HL-60 (cell line): ENCODE measurements at regions not wholly inside any gene's neighbourhood (a gene's known extent, or its start where the extent isn't known, plus 50 kb on each side); places are given as distances from the start of the nearest gene placed in this dataset.

Experiments used
- DNase-seq, 2 experiments: peaks; one replicate each; pipeline ENCODE4 v3.0.0-alpha.2; 2010 to 2020; ENCODE audit warnings: low read depth in 1 of 2, low spot score in 1 of 2
- H3K27ac ChIP-seq: fragments of 250-450 bp; sonication (Bioruptor Pico); replicated peaks from 2 replicates; pipeline ENCODE4 v1.5.1; 2020; ENCODE audit warnings: mild to moderate bottlenecking, moderate library complexity
- H3K27me3 ChIP-seq: fragments of 250-450 bp; sonication (Bioruptor Pico); 2 replicates; pipeline ENCODE4 v1.5.1; 2021; ENCODE audit warnings: mild to moderate bottlenecking, moderate library complexity; ENCODE audit not compliant: insufficient read depth, poor library complexity, severe bottlenecking
- H3K4me3 ChIP-seq: replicated peaks from 2 replicates; pipeline ENCODE4 v1.5.1; 2011; ENCODE audit warnings: mild to moderate bottlenecking, control low read depth, low read length; ENCODE audit not compliant: insufficient read depth
- GABPA ChIP-seq: IDR thresholded peaks from 2 replicates; pipeline ENCODE4 v1.6.1; 2012; ENCODE audit warnings: low read depth
- POLR2AphosphoS5 ChIP-seq: IDR thresholded peaks from 2 replicates; pipeline ENCODE4 v1.6.1; 2012; ENCODE audit warnings: low read depth
- SPI1 ChIP-seq: IDR thresholded peaks from 2 replicates; pipeline ENCODE4 v1.6.1; 2012; ENCODE audit warnings: low read depth, mild to moderate bottlenecking, borderline replicate concordance
- TF ChIP-seq, protein P1 (sequence below): IDR thresholded peaks from 2 replicates; pipeline ENCODE4 v1.6.1; 2012; ENCODE audit warnings: low read depth; ENCODE audit not compliant: insufficient replicate concordance
- TF ChIP-seq, protein P2 (sequence below): IDR thresholded peaks from one replicate; pipeline ENCODE4 v1.5.1; 2011; ENCODE audit warnings: low read length, control low read depth, inconsistent platforms; ENCODE audit not compliant: insufficient read depth

DNA sequence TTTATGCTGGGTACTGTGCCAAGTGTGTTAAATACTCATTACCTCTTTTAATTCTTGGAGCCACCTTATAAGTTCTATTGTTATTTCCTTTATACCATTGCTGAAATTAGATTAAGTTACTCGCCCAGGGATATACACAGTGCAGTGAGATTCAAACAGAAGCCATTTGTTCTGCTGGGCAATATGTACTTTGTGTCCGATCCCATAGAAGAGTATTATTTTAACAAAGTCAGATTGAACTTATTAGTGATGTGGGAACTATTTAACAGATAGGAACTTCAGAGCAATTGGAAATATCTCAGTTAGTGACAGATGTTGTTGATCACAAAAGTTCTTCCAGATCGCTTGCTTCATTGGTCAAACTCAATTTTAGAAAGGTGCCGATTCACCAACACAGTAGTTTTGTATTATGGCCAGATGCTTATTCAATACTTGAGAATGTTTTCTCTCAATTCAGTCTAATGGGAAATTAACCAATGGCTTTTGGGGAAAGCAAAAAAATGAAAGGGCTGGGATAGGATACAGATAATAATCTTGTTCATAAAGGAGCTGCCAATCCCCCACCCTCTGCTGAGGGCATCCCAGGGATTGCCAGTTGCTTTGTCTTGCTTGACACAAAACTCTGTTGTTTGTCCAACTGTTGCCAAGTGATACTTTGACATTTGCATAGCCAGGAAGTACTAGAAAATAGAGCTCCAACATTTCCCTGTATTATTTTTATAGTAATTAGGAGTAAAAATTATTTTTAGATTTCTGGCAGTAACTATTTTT, 94.8 kb upstream of the SEMA6A start:
- TF ChIP-seq GABPA: no peak
- TF ChIP-seq, protein P1, sequence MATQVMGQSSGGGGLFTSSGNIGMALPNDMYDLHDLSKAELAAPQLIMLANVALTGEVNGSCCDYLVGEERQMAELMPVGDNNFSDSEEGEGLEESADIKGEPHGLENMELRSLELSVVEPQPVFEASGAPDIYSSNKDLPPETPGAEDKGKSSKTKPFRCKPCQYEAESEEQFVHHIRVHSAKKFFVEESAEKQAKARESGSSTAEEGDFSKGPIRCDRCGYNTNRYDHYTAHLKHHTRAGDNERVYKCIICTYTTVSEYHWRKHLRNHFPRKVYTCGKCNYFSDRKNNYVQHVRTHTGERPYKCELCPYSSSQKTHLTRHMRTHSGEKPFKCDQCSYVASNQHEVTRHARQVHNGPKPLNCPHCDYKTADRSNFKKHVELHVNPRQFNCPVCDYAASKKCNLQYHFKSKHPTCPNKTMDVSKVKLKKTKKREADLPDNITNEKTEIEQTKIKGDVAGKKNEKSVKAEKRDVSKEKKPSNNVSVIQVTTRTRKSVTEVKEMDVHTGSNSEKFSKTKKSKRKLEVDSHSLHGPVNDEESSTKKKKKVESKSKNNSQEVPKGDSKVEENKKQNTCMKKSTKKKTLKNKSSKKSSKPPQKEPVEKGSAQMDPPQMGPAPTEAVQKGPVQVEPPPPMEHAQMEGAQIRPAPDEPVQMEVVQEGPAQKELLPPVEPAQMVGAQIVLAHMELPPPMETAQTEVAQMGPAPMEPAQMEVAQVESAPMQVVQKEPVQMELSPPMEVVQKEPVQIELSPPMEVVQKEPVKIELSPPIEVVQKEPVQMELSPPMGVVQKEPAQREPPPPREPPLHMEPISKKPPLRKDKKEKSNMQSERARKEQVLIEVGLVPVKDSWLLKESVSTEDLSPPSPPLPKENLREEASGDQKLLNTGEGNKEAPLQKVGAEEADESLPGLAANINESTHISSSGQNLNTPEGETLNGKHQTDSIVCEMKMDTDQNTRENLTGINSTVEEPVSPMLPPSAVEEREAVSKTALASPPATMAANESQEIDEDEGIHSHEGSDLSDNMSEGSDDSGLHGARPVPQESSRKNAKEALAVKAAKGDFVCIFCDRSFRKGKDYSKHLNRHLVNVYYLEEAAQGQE: no peak
- TF ChIP-seq SPI1: no peak
- TF ChIP-seq, protein P2, sequence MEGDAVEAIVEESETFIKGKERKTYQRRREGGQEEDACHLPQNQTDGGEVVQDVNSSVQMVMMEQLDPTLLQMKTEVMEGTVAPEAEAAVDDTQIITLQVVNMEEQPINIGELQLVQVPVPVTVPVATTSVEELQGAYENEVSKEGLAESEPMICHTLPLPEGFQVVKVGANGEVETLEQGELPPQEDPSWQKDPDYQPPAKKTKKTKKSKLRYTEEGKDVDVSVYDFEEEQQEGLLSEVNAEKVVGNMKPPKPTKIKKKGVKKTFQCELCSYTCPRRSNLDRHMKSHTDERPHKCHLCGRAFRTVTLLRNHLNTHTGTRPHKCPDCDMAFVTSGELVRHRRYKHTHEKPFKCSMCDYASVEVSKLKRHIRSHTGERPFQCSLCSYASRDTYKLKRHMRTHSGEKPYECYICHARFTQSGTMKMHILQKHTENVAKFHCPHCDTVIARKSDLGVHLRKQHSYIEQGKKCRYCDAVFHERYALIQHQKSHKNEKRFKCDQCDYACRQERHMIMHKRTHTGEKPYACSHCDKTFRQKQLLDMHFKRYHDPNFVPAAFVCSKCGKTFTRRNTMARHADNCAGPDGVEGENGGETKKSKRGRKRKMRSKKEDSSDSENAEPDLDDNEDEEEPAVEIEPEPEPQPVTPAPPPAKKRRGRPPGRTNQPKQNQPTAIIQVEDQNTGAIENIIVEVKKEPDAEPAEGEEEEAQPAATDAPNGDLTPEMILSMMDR: no peak
- no peaks in the 10 kb centered on the region for H3K27me3 ChIP-seq
- DNase-seq: no peak
- H3K4me3 ChIP-seq: no peak overlapping the region
- no peak overlapping the region for H3K27ac ChIP-seq

DNA sequence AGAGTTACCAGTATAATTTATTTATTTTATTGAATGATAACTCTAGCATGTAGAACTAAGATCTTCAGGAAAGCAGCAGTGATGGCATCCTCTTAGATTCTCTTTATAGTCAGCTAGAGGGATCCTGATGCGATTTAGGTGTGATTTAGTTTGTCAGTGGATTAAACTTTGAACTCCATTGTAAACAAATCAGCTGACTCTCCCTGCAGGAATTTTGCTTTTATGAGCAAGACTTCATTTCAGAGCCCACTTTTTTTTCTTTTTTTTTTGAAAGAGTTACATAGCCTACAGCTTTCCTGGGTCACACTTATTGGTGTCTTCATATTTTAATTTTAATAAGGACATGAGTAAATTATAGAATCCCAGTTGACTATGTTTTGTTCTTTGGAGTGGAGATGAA, 93.8 kb upstream of the SEMA6A start:
- TF ChIP-seq GABPA (no peak), POLR2AphosphoS5 (no peak), SPI1 (no peak)
- TF ChIP-seq, protein P2: no peak
- TF ChIP-seq, protein P1: no peak
- no peak for DNase-seq
- Histone ChIP-seq H3K27me3 (no peaks in the 10 kb centered on the region), H3K27ac (no peak overlapping the region), H3K4me3 (no peak overlapping the region)

DNA sequence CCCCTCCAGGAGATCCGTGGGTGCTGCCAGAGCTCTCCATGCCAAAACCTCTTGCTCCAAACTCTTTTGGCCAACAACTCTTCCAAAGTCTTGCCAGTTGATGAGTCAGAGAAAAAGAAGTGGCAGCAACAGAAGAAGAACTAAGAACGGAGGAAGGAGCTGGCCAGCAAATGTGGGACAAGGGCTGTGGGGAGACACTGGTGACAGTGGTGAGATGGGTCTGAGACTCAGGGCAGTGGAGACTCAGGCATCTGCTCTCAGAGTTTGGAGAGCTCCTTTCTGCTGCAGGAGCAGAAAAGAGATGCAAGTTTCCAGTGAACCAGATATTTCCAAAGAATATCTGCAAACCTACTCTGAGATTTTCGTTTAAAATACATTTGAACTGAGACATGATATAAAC, 92.3 kb upstream of the SEMA6A start:
- DNase-seq: no peak

More for the DNA sequence above, 92.3 kb upstream of the SEMA6A start:
- Histone ChIP-seq H3K4me3 (no peak overlapping the region), H3K27me3 (no peaks in the 10 kb centered on the region), H3K27ac (no peak overlapping the region)
- no peak for TF ChIP-seq SPI1
- TF ChIP-seq POLR2AphosphoS5: no peak
- TF ChIP-seq, protein P1: no peak
- TF ChIP-seq GABPA: no peak
- TF ChIP-seq, protein P2: no peak
